GM18499 (cell line): ENCODE measurements at regions not wholly inside any gene's neighbourhood (a gene's known extent, or its start where the extent isn't known, plus 50 kb on each side); places are given as distances from the start of the nearest gene placed in this dataset.

Experiments used
- ATAC-seq: cut with Tn5 transposase; IDR thresholded peaks from one replicate; pipeline ENCODE4 v1.9.1; 2021; ENCODE audit warnings: moderate number of reproducible peaks; ENCODE audit not compliant: insufficient read depth, unreplicated experiment

DNA sequence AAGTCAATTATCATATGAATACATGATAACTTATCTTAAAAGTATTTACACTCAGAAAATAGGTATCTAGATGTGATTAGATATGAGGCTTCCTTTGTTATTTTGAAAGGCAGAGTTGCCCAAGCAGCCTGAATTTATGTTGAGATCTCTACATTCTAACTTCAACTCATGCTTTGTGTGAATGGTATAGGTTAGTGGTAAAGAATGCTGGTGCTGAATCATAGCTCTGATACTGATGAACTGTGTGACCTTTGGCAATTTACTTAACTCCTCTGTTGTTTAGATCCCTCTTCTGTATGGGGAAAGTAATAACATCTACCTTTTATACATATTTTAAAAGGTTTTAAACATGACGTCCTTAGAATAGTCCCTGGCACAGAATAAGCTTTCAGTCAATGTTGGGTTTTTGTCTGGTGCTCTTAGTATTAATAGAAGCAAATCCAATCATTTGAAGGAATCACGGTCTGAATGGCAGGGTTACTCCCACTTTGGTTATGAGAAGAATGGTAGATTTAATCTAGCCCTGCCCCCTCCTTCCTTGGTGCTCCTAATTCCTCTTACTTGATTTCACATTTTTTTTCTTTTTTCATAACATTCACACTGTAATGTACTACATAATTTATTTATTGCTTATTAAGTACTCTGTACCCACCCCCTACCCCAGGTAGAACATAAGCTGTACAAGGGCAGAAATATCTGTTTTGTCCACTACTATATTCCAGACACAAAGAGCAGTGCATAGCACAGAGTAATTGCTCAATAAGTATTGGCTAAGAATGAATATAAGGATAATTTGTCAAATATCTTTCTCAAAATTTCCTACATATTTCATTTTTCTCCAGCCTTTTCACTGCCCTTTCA, 203.3 kb upstream of the KRR1 start:
- ATAC-seq: no peak

- no peak for ATAC-seq
Measured at GRCh38 chr12:75713434-75713833, 202.0 kb upstream of the KRR1 start.

DNA sequence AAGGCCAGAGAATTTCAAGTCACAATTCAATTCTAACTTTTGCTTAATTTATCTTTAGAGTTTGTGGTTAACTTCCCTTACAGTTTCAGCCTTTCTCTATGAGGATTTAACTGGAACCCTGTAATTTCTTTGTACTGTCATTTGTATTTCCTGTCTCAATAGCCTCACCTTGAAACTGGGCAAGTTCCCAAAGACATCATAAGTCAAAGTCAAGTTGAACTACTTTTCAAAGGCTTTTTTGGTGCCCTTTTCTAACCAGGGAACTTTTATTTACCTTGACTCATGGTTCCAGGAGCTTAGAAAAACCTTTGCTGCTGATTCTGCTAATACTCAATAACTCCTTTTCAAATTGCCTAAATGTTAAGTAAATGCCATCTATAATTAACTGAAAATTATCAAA, 200.8 kb upstream of the KRR1 start:
- no peak for ATAC-seq

- ATAC-seq: no peak
Measured at GRCh38 chr12:75711271-75711670, 199.9 kb upstream of the KRR1 start.

DNA sequence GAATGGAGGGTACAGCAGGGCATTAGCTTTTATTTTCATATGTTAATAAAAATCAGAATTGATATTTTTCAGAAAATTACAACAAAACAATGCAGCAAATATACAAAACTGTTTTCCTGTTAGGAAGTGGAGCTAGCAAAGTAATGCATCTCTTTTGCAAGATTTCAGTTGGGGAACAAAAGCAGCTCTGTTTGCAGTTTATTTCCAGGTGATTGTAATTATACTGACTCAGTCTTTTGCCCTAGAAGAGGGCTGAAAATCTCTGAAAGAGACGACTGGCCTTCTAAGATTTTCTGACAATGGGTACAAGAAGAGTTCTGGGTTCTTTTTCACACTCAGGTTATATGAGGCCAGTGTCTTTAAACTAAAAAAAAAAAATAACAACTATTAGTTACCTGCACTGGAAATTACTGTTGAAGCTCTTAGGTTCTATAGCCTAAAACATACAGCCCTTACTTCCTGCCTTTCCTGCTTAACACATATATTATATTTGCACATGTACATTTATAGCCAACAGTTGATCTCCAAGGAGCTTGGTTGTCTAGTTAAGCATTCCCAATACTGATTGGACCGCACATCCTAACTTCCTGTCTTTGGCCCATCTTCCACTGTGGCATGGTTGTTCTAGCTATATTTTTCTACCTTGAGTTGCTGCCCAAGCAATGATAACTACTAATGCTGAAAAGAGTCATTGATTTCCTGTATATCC, 199.1 kb upstream of the KRR1 start:
- ATAC-seq: no peak

DNA sequence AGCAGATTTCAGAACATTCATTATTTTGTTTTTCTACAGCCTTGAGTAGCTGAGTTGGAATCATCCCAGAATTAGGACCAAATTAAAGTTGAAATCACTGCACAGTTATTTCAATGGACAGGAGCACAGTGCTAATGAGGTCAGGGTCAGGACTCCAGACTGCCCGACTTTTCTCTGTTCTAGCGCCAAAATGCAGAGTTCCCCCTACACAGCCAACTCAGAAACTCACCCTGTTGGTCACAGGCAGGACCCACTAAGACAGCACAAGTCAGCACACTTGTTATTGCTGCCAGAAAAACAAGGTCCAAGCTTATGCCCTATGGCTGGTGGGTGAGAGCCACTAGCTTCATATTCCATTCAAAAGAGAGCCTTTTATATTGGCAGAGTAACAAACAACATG, 198.1 kb upstream of the KRR1 start:
- no peak for ATAC-seq

- no peak for ATAC-seq
Measured at GRCh38 chr12:75708802-75709201, 197.4 kb upstream of the KRR1 start.

DNA sequence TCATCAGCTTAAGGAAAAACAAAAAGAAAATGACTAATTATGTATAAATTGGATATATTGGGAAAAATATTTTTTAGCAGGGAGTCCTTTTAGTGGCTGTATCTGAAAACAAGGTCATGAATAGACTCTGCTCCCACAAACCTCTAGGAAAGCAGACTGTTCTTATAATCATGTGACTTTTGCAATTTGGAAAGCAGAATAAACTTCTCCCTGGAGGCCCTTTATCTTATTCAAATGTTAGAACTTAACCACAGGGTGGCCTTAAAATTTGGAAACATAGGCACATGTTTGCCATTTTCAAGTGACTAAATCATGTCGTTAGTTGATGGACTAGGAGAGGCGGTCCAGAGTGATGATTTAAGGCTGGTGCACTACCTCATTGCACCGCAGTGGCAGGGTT, 196.6 kb upstream of the KRR1 start:
- no peak for ATAC-seq

DNA sequence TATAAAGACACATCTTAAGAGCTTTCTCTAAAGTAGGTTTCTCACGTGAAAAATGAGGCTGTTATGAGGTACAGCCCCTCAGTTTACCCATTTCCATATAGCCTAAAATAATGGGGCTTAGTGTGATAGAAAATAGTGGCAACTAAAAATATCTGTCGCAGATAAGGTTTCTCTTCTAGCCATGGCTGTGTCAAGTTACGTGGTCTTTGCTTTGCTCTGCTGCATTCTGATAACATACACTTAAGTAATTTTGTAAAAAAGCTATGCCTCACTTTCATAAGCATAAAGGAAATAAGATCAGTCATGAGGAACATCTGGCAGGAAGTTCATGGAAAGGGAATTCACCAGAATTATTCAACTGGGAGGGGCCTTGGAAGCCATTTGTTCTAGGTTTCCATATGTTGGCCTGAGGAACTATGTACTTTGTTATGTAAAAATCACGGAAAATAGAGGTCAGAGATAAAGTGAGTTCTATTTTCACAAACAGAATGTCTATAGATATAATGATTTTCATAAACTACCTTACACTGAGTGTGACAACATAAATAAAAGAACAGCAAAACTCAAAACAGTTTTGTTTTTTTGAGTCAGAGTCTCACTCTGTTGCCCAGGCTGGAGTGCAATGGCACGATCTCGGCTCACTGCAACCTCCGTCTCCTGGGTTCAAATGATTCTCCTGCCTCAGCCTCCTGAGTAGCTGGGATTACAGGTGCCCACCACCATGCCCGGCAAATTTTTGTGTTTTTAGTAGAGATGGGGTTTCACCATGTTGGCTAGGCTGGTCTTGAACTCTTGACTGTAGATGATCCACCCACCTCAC, 195.6 kb upstream of the KRR1 start:
- no peak for ATAC-seq

- no peak for ATAC-seq
Measured at GRCh38 chr12:75705749-75706711, 194.6 kb upstream of the KRR1 start.

GRCh38 chr12:75704664-75705063, 193.3 kb upstream of the KRR1 start:
- no peak for ATAC-seq

GRCh38 chr12:75704208-75704607, 192.8 kb upstream of the KRR1 start:
- no peak for ATAC-seq

GRCh38 chr12:75703131-75703530, 191.7 kb upstream of the KRR1 start:
- ATAC-seq: no peak

GRCh38 chr12:75702477-75703093, 191.2 kb upstream of the KRR1 start:
- no peak for ATAC-seq

DNA sequence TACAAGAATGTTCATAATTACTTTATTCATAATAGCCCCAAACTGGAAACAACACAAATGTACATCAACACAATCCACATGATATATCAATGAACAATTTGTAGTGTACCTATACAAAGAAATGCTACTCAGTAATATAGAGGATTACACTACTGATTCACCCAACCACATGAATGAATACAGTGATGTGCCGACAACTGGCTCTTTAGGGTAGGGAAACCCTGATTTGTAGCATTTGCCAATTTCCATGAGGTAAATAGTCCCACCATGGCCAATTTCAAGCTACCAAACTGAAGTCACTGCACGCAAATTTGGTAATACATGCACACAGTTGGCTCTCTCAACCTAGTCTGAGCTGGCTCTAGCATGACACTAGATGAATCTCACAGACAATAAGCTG, 190.4 kb upstream of the KRR1 start:
- ATAC-seq: no peak

- ATAC-seq: no peak
Measured at GRCh38 chr12:75699728-75700496, 188.5 kb upstream of the KRR1 start.

DNA sequence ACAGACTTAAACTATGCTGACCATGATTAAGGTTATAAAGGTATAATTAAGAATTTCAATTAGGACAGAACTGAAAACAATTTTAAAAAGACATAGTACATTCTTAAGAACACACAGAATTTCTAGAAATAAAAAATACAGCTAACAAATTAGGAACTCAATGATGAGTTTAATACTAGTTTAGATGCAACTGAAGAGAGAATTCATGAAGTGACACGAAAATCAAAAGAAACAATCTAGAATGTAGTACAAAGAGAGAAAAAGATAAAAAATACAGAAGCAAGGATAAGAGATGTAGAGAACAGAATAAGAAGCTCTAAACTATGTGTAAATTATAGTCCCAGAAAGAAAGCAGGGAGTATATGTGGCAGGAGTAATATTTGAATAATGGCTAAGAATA, 187.8 kb upstream of the KRR1 start:
- ATAC-seq: no peak

DNA sequence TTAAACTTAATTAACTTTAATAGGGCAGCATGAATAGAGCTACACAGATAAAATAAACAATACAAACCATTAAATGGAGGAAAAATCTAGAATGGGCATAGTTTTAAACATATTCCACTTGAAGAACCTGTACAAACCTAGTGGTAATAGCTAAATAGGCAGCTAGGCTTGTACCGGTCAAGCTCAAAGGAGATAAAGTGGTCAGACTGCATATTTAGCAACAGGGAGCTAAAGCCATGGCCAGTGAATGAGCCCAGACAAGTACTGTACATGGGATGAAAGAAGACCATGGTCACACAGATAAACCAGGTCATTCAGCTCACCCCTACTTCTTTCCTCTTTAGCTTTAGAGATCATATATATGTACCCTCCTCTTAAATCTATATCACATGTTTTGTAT, 186.6 kb upstream of the KRR1 start:
- no peak for ATAC-seq

- ATAC-seq: no peak
Measured at GRCh38 chr12:75695926-75696325, 184.5 kb upstream of the KRR1 start.
